Activated naive CD8-positive, alpha-beta T cell treated with anti-CD3 and anti-CD28 coated beads, Interleukin-2, amount 50 U/mL, for 16 hours (primary cell): ENCODE measurements at regions not wholly inside any gene's neighbourhood (a gene's known extent, or its start where the extent isn't known, plus 50 kb on each side); places are given as distances from the start of the nearest gene placed in this dataset.
"Not testable (repeated sequence)": the region's sequence is repeated elsewhere in the genome, so short reads cannot be mapped to it uniquely, and the experiment has no call there.

ENCODE experiments used
- DNase-seq: peaks from one replicate; pipeline ENCODE4 v3.0.0-alpha.2; 2020; ENCODE audit warnings: low read depth, low spot score

DNA sequence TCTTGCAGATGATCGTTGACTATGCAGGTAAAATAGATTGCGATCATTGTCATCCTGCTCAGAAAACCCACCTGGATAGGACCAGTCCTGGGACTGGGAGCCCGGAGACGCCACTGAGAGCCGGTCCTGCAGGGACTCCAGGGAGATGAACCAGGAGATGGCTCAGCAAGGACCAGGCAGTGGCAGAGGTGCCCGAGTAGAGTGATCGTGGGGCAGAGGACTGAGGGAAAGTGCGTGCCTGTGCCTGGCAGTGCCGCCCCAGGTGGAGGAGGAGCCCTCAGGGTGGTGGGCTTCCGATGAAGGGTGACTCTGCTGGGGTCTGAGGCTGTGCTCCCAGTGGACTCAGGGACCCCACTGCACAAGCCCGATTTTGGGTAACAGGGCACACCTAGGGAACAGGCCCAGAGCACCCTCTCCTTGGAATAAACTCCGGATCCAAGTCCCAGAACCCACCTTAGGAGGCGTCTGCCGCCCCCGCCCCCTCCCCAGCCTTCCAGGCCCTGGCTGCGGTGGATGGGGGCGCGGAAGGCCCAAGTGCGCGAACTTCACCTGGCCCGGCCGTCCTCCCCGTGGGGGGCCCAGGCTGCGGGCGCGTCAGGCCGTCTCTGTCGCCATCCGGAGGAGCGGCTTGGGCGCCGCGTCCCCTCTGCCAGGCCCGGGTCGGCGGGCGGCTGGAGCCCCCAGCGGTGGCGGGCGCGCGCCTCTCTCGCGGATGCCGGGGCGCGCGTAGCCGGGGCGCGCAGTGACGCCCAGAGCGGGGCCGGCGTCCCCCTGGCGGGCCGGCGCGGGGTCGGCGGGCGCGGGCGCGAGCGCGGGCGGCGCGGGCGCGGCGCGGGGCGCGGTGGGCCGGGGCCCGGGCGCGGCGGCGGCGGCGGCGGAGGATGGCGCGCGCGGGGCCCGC is 1338.8 kb downstream of the BRD1 start:
- DNase-seq, result no peak

DNA sequence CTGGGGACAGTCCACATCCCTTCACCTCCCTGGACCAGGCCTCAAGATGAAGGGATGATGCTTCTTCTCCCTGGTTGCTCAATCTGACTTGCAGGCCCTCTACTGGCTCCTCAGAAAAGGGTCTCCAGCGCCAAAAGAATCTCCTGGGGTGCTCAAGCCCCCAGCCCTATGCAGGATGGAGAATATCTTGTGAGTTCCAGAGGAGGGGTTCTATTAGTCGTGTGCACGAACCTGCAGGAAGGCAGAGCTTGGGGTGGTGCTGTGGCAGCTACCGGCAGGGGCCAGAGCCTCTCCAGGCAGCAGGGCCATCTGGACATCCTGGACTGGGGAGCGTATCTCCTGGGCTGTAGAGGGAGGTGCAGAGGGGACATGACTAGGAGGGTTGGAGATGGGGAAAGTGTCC is 1339.5 kb downstream of the BRD1 start:
- DNase-seq, result no peak

DNA sequence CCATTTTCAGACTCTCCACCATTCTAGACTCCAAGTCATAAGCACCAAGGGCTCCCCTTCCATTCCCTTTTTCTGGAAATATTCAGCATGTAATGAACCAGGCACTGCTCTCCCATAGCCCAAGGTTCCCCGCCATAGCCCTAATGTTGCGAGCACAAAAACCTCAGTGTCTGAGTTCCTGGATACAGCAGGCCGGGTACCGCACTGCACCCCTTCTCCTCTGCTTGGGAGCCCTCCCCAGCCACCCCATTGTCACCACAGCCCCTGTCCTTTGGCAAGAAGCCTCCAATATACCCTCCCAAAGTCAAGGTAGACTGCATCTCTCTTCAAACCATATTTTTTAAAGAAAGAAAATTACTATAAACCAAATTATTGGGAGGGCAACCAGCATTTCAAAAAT is 1341.1 kb downstream of the BRD1 start:
- DNase-seq, result no peak

DNA sequence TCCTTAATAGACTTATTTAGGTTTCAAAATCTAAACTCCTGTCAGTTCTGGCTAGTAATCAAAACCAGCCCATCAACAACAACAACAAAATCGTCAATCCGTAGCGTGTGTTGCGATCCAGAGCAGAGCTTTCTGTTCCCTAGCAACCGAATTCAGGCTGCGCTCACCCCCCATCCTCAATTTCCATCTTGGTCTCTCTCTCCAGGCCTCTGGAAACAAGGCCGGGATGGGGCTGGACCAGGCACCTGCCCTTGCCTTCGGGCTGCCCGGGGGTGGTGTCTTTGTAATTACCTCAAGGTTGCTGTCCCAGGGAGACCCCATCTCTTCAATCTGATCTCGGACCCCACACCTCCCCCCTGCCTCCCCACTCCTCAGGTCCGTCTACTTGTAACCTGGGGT is 1341.5 kb downstream of the BRD1 start:
- DNase-seq, result no peak

DNA sequence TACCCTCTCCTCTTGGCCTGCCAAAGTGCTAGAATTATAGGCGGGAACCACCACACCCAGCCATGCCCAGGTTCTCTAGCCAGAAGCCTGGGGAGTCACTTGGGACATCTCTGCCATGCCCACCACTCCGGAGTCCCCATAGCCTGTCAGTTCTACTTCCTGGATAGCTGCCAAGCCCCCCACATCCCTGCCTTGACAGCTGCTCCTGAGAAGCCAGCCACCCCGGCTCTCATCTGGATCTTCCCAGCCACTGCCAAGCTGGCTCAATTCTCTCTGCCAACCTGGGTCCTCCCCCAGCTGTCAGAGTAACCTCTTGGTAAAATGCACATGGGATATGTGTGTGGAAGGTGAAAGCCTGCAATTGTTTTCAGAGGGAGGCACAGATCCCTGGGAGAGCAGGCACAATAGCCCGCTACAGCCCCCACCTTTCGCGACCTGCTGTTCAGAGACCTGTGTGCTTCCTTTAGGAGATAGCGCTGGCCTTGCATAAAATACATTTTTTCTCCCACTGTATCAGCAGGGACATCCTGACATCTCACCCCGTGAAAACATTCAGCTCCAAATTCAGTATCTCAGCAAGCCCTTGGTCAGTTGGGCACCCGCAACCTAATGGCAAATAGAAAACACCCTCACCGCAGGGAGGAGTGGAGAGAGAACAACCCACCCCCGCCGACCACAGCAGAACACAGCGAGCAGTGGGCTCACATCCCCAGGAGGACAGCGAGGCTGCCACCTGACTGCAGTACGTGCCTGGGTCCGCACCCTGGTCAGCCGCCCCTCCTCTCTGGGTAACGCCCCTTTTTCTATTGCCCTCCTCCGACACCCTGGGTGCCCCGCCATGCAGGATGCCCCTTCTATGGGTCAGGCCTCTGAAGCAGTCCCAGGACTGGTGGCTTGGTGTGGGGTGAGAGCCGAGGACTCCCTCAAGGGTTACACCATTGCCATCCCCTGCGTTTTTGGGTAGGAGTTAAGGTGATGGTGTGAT is 1342.2 kb downstream of the BRD1 start:
- DNase-seq, result no peak

DNA sequence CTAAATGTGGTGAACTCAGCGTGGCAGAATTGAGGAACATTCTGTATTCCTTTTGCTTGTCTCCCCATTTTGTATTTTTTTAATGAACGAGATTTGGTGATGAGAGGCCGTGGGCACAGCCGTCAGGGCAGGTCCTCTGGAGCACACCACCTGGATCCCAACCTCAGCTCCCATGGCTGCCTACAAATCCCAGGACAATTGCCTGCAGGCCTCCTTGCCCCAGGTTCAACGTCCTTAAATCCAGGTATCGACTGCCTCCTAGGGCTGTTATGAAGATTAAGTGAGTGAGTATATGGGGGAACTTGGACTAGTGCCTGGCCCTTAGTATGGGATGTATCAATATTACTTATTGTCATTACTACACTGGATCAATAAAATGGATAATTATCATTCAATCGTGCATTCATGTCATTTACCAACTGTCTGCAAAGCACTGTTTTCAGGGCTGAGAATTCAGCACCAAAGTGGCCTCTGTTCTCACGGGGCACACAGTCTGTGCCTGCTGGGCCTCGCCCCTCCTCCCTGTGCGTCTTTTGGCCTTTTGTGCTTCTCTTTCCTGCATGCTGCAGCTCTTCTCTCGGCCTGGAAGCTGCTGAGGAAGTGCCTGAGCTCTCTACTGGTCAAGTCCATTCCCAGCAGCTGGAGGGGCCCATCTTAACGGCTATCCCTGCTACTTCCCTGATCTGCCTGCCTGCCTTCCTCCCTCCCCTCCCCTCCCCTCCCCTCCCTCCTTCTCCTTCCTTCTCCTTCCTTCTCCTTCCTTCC is 1343.7 kb downstream of the BRD1 start:
- DNase-seq, result no peak

DNA sequence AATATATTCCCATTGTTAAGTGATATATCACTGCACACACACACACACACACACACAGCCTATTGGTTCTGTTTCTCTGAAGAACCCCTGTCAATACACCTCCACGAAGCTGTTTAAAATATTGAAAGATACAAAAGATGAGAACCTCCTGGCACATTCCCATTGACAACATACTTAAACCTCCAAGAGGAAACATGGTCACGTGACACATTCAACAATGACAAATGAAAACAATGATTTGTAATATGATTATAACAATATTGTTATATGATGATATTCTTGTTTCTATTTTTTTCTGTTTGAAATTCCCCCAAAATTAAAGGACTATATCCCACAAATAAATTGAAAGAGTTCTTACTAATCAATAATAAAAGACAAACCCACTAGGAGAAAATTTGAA is 1344.9 kb downstream of the BRD1 start:
- DNase-seq, result no peak

DNA sequence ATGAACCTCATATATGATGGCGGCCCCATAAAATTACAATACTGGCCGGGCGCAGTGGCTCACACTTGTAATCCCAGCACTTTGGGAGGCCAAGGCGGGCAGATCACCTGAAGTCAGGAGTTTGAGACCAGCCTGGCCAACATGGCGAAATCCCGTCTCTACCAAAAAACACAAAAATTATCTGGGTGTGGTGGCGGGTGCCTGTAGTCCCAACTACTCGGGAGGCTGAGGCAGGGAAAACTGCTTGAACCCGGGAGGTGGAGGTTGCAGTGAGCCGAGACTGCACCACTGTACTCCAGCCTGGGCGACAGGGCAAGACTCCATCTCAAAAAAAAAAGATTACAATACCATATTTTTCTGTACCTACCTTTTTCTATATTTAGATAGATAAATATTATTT is 1345.5 kb downstream of the BRD1 start:
- DNase-seq, result not testable (repeated sequence)

DNA sequence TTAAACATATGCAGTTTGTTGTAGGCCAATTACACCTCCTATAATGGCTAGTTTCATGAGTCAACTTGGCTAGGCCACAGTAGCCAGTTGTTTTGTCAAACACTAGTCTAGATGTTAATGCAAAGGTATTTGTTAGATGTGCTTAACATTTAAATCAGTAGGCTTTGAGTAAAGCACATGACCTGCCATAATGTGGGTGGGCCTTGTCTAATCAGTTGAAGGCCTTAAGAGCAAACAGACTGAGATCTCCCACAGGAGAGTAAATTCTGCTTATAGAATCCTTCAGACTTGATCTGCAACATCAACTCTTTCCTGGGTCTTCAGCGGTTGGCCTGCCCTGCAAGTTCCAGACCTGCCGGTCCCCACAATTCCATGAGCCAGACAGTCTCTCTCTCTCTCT is 1345.9 kb downstream of the BRD1 start:
- no peak for DNase-seq

DNA sequence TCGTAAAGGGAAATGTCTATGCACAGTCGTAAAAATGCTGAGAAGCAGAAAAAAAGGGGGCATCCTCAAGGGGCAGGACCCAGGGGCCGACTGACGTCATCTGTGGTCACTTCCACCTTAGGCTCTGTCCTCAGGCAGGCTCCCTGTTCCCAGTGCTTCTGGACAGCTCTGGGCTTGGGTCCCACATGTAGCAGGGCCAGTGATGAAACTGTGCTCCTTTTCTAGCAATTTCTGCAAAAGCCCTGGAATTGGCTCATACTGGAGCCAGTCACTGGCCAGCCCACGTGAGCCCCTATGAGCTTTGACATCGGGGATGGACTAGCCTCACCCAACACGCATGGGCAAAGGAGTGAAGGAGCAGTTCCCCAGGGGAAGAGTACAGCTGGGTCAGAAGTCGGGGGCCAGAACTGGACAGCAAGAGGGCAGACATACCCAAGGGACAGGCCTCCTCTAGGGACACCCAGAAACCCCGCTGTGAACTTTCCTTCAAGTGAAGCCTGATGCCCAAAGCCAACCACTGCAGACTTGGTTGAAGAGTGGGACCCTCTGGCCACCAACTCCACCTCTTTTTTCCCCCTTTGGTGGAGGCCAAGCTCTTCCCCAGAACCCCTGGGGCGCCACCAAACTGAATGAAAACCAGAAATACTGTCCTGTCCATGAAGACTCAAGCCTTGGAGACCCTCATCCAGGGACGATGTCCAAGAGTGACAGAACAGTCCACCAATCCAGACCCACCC is 1349.0 kb downstream of the BRD1 start:
- no peak for DNase-seq

DNA sequence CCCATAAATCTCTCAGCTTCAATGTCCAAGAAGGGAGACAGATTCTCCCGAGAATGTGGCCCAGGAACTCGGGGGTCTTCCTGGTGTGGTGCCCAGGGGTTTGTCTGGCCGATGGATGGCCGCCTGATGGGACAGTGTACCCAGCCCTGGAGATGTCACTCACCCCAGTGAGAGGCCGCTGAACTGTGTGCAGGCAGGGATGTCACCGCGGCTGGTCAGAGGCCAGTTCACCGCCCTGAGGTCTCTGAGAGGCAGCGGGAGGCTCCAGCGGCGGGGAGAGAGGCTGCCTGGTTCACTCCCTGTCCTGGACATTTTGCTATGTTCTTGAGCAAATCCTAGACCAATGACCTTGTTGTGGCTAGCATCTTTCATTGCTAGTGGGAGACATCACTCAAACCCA is 1349.5 kb downstream of the BRD1 start:
- DNase-seq, result no peak

DNA sequence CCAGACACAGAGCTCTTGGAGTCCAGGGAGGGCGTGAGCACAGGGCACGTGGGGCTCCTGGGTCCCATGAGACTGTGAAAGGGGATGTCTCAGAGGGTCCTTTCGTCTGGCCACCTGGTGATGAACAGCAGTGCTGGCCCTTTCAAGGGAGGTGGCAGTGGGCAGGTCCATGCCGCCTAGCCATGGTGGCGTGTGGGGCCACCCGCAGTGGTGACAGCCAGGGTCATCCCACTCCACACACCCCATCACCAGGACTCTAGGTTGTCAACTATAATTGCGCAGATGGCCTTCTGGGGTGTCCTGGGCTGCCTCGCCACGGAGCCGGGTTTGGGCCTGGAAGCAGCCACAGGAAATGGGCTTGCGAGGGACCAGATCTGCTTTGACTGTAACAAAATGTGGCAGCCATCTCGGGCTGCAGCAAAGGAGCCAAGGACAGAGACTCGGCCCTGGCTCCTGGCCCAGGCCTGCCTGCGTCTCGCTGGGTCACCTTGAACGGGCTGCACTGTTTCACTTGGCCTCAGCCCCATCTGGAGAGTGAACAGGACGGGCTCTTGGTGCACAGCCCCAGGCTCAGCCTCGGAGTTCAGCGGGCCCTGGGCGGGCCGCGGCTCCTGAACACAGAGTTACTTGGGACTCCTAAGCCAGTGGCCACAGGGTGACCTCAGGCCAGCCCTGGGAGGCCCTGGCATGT is 1350.5 kb downstream of the BRD1 start:
- DNase-seq, result no peak

DNA sequence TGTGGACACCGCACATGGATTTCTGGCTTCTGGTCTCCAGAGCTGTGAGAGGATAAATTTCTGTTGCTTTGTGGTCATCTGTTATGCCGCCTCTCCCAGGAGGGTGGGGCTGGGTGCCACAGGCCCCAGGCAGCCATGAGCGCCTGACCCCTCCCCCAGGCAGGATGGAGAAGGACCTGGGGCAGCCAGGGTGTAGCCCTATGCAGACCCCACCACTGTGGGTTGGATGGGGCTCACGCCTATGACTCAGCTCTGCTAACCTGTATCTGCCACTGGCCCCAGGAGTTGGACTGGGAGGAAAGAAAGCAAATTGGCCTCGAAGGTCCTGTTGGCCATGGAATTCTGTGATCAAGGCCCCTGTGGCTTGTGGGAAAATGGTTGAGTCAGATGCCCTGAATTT is 1351.1 kb downstream of the BRD1 start:
- DNase-seq, result no peak

DNA sequence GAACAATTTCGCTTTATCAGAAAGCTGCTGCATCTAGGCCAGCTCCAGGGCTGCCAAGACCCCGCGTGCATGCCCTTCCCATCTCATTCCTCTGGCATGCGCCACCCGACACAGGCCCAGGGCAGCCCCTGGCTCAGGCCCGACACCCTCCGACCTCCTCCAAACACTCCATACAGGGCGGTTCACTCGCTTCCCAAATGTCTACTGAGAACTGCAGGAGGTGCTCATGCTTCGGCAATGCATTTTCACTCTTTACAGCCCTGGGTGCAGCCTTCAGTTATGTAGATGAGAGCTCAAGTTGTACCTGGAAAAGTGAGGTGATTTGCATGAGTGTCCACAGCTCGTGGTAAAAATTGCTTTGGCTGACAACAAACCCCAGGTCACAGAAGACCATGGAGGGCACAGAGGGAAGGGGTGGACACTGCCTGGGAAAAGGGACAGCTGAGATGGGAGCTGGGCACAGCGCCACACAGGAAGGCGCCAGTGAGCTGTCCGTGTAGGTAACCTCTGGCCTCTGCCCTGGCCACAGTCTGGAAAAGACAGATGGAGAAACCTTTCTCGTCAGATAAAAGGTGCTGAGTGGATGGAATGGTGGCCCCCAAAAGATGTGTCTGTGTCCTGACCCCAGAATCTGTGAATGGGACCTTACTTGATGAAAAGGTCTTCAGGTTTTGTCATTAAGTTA is 1351.9 kb downstream of the BRD1 start:
- DNase-seq, result no peak

DNA sequence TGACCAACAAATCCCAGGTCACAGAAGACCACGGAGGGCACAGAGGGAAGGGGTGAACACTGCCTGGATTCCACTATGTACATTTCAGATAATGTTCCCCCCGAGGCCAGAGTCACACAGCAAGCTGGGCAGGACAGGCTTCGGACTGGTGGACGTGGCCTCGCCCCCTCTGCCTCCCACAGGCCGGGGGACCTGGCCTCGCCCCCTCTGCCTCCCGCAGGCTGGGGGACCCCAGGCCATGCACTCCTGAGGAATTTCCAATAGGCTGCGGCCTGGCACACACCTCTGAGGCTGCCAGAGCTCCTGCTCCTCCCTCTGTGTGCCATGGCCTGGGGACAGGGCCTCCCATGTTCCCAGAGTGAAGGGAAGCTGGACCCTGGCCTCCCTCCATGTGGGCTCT is 1352.8 kb downstream of the BRD1 start:
- no peak for DNase-seq

DNA sequence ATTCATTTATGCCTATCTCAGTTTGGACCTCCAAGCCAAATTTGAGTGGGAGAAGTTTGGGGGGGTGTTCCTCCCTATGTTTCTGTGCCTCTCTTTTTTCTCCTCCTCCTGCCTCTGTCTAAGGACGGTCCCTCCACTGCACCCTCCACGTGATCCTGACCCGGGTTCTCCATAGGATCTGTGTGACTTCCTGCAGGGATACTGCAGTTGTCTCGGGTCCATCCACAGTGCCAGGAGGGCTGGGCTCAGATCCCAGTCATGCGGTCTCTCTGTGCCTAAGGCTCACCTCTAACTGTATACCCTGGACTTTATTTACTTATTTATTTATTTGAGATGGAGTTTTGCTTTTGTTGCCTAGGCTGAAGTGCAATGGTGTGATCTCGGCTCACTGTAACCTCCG is 1354.5 kb downstream of the BRD1 start:
- DNase-seq, result no peak

DNA sequence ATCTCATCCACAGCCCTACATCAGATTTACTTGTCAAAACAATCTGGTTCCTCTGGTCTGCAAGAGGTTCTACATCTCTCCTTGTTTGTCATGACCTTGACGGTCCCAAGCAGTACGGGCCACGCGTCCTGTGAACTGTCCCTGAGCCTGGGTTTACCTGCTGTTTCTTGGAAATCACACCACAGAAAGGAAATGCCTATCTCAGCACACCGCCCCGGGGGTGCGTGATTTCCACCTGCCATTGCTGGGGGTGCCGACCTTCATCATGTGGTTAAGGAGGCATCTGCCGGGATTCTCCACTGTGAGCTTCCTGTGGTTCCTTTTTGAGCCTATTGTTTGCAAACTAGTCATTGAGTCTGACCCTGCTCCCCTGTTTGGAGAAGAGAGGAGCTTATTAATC is 1363.4 kb downstream of the BRD1 start:
- DNase-seq, result no peak

DNA sequence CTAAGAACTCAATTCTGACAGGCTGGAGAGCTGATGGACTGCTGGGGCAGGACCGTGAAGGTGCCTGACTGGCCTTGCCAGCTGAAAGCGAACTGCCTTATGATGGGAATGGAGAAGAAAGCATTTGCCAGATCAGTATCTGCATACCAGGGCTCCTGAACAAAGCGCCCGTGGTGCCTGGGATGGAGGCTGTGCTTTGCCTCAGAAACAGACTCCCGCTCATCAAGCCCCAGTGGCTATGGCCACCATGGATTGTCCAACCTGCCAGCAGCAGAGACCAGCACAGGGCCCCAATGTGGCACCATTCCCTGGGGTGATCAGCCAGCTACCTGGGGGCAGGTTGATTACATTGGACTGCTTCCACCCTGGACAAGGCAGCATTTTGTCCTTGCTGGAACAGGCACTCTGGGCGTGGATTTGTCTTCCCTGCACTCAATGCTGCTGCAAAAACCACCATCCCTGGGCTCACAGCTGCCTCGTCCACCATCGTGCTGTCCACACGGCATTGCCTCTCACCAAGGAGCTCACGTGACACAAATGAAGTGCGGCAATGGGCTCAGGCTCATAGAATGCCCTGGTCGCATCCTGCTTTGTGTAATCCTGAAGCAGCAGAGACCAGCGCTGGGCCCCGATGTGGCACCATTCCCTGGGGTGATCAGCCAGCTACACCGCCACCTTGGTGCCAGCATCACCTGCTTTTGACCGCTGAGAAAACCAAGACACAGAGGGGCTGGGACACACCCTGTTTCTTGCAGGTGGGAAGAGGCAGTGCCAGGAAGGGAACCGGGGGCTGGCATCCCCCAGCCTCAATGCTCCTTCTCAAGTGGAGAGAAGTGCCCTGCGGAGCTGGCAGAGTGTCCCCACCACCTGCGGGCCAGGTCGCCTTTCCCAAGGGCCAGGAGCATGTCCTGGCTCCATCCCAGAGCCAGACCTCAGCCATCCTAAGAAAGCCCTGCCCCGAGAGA is 1367.5 kb downstream of the BRD1 start:
- DNase-seq, result no peak

DNA sequence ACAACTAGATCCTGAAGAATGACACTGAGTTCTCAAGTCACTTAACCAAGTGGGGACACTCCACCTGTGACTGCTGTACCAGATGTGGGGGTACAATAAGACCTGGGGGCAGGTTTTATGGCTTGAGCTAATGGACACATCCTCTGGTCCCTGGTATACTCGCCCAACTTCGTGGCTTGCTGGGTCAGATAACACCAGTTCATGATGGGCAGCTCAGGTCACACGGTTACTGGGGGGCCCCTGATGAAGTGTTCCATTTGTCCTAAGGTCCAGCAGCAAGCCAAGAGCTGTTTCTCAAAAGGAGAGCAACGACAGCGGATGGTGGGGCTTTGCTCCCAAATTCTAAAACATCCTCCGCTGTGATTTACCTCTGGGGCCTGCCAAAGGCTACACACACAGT is 1368.4 kb downstream of the BRD1 start:
- no peak for DNase-seq
